ENCODE measurements at regions not wholly inside any gene's neighbourhood (a gene's known extent, or its start where the extent isn't known, plus 50 kb on each side); places are given as distances from the start of the nearest gene placed in this dataset.

DNA sequence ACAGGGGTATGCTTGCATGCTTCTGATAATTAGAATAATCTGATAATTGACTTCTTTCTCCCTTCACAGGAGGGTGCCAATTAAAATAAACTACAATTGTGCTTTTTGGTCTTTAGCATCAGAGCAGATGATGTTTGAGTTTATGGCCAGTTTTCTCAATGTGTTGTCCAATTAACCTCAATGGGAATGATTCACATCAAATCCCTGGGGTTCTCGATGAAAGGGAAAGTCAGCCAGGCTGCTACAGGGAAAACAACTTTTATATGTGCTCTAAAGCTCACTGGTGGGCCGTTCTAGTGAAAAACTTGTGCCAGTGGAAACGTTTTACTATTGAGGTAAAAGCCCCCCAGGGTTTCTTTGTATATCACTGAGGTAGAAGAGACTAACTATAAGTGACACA, 887.3 kb upstream of the CRIM1 start:
- FAIRE-seq (no peak), ATAC-seq (no peak), DNase-seq (no peak)
- intact Hi-C loops (cut with DNase I) = no loop called here
- Histone ChIP-seq H3K27me3 (no peaks in the 10 kb centered on the region), H3K4me1 (no peaks in the 10 kb centered on the region), H3K4me3 (no peak overlapping the region), H3K27ac (no peak overlapping the region), H3K9me3 (no peaks in the 10 kb centered on the region), H3K36me3 (no peaks in the 10 kb centered on the region)
- TF ChIP-seq, protein P1, sequence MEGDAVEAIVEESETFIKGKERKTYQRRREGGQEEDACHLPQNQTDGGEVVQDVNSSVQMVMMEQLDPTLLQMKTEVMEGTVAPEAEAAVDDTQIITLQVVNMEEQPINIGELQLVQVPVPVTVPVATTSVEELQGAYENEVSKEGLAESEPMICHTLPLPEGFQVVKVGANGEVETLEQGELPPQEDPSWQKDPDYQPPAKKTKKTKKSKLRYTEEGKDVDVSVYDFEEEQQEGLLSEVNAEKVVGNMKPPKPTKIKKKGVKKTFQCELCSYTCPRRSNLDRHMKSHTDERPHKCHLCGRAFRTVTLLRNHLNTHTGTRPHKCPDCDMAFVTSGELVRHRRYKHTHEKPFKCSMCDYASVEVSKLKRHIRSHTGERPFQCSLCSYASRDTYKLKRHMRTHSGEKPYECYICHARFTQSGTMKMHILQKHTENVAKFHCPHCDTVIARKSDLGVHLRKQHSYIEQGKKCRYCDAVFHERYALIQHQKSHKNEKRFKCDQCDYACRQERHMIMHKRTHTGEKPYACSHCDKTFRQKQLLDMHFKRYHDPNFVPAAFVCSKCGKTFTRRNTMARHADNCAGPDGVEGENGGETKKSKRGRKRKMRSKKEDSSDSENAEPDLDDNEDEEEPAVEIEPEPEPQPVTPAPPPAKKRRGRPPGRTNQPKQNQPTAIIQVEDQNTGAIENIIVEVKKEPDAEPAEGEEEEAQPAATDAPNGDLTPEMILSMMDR (IDR thresholded peaks at IDR 0.05) = no peak
- 44 to 54% methylated on average over 3 of the region's 3 CpGs for WGBS, 2 donors

DNA sequence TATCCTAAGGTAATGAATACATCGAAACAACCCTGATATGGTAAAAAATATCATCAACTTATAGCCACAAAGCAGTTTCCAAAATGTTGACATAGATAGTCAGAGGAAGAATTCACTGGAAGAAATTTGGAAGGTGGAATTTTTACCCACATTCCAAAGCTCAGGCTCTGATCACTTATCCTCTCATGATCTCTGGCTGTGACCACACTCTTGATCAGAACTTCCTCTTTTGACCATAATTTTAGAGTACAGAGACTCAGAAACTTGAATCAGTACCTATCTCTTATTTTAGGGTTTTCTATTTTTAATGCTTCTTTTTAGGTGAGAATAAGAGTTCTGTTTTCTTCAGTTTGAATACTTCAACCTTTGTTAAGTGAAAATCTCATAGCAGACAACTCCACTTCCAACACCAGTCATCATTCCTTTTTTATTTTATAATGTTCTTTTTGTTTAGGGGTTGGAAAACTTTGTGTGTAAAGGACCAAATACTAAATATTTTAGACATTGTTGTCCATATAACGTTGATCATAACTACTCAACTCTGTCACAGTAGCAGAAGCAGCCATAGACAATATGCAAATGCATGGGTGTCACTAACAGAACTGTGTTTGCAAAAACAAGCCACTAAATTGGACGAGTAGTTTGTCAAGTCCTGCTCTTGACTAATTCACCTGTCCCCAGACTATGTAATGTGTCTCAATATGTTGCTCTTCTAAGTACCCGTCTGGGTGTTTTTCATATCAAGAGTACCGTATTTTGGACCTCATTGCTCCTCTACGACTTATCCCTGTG, 891.6 kb upstream of the CRIM1 start:
- 67 to 80% methylated on average over 6 of the region's 6 CpGs for WGBS, 2 donors
- Histone ChIP-seq H3K4me1 (no peaks in the 10 kb centered on the region), H3K4me3 (no peak overlapping the region), H3K27me3 (no peaks in the 10 kb centered on the region), H3K27ac (no peak overlapping the region), H3K9me3 (no peaks in the 10 kb centered on the region), H3K36me3 (no peaks in the 10 kb centered on the region)
- intact Hi-C loops (cut with DNase I) = no loop called here
- DNase-seq = no peak
- no peak for FAIRE-seq
- no peak for ATAC-seq
- TF ChIP-seq, protein P1 (IDR thresholded peaks at IDR 0.05) = no peak

DNA sequence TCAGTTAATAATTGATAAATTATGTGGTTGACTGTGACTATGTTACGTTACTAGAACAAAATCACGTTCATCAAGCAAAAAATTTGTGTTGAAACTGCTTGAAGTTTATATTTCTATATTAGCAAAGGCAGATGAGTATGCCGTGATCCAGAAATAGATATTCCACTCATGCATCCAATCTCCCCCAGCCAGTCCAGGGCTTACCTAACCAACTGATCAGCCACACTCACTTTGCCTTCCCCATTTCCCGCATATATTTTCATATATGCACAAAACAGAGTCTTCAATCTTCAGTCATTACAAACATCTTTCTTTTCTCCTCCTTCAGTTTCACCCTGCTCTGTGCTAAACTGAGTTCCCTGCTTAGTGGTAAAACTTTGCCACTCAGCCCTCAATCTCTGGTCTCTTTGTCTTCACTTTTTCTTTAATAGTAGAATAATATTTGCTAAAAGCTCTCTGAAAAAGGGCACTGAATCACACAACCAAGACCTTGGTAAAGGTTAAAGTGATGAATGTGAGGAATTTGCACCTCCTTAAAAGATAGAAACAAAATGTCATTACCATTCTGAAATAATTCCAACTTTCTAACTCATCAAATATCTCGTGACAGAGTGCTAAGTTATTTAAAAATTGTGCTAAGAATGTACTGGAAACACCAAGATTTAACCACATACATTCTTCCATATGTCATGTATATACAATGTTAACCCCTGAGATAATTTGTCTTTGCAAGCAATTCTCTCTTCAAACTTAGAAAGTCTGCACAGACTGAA, 893.2 kb upstream of the CRIM1 start:
- TF ChIP-seq, protein P1 (IDR thresholded peaks at IDR 0.05) = no peak
- H3K9me3 ChIP-seq = no peaks in the 10 kb centered on the region
- no peaks in the 10 kb centered on the region for H3K4me1 ChIP-seq
- FAIRE-seq (no peak), ATAC-seq (no peak), DNase-seq (no peak)
- no peak overlapping the region for H3K4me3 ChIP-seq
- WGBS, 2 donors = 54 to 60% methylated on average over 5 of the region's 5 CpGs
- intact Hi-C loops (cut with DNase I) = no loop called here
- H3K36me3 ChIP-seq = no peaks in the 10 kb centered on the region
- no peak overlapping the region for H3K27ac ChIP-seq
- no peaks in the 10 kb centered on the region for H3K27me3 ChIP-seq

DNA sequence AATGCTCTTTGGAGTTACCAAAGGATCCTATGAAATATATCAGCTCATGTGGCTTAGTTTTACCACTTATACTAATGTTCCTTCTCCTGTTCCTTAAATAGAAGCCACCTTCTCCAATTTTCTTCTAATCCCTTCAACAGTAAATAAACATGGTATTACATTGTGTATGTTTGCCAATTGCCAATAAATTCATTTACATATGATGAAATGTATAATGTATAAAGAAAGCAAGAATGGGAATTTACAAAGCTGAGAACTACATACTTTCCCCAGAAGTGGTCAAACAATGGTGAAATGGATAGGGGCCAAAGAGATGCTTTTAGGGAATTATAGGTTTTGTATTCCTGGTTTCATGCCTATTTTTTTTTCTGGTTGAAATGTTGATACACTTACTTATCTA, 894.2 kb upstream of the CRIM1 start:
- Histone ChIP-seq H3K36me3 (no peaks in the 10 kb centered on the region), H3K27ac (no peak overlapping the region), H3K4me3 (no peak overlapping the region), H3K27me3 (no peaks in the 10 kb centered on the region), H3K4me1 (no peaks in the 10 kb centered on the region), H3K9me3 (no peaks in the 10 kb centered on the region)
- TF ChIP-seq, protein P1 (IDR thresholded peaks at IDR 0.05) = no peak
- FAIRE-seq (no peak), ATAC-seq (no peak), DNase-seq (no peak)
- intact Hi-C loops (cut with DNase I) = no loop called here
